ENCODE measurements at regions not wholly inside any gene's neighbourhood (a gene's known extent, or its start where the extent isn't known, plus 50 kb on each side); places are given as distances from the start of the nearest gene placed in this dataset.
A peak's percentile ranks its signal among the peaks of the same experiment; 100 is the strongest.

- H3K4me3 ChIP-seq (ENCODE audit: low read length): no peak overlapping the region
- DNase-seq (ENCODE audit: low read depth, low spot score): no peak
Measured at GRCh38 chr13:39272994-39273393, 234.7 kb downstream of the NHLRC3 start.

DNA sequence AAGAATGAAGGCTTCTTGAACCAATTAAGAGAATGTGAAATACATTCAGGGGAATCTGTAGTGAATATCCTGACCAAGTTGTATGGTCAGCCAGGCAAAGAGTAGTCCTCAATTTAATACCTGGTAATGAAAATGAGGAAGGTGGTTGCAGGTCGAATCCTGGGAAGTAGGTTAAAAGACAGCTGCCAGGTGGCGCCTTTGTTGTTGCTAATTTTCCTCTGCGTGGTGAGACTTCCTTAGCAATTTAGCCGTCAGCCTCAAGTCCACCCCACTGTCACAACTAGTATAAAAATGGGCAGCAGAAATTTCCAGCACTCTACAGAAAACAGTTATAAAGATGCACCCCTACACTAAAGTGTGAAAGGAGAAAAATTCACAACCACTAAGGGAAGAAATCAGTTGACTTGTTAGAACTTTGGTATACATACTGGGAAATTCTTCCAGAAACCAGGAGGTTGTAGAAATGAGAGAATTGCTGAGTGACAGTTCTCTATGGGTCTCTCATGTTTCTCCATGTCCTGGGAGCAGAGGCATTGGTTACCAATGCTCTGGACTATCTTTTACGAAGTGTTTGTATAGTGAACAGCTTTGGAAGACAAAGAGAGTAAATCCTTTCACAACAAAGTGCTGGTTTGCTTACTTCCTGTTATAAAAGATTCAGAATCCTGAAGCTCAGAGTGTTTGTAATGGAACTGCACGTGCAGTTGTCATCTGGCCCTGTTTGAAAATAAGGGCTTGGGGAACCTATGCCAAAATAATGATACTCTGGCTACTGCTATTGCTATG is 235.9 kb downstream of the NHLRC3 start:
- peak; percentile 1 for DNase-seq (ENCODE audit: low read depth, low spot score)

DNA sequence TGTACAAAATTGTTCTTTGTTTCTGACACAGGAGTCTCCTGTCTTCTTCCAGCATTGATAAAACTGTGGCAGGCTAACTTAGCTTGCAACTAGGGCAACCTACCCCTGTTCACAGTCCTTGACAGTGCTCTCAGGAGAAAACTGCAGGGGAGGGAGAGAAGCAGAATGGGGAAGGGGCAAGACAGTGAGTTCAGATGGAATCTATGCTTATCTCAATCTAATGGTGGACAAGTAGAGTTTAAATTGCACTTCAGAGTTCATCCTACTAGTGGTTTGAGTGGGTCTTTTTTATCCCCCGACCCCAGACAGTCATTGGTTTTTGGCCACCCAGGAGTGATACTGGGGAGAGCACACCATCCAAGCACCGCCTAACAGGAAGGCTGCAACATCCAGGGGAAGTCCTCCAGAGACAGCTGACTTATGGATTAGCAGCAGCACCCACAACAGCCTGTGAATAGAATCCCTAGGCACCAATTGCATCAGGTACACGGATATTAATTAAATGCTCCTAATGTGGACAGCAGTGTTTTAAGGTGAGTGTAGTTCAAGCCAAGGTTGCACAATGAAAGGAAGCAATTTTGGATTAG is 236.6 kb downstream of the NHLRC3 start:
- DNase-seq (ENCODE audit: low read depth, low spot score): no peak
- H3K4me3 ChIP-seq (ENCODE audit: low read length): no peak overlapping the region

More for the DNA sequence above, 235.9 kb downstream of the NHLRC3 start:
- H3K4me3 ChIP-seq (ENCODE audit: low read length): no peak overlapping the region

DNA sequence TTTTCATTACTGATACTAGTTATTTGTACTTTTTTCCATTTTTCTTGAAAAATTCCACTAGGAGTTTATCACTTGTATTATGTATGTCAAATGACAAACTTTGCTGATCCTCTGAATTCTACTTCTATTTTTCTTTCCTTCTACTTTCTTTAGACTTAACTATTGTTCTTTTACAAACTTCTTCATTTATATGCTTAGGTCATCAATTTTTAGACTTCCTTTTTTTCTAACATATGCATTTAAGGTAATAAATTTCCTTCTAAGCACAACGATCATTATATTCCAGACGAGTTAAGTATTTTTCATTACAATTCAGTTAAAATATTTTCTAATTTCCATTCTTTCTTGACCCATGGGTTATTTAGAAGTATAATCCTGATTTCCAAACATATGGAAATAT is 240.8 kb downstream of the NHLRC3 start:
- H3K4me3 ChIP-seq (ENCODE audit: low read length): no peak overlapping the region
- DNase-seq (ENCODE audit: low read depth, low spot score): no peak

DNA sequence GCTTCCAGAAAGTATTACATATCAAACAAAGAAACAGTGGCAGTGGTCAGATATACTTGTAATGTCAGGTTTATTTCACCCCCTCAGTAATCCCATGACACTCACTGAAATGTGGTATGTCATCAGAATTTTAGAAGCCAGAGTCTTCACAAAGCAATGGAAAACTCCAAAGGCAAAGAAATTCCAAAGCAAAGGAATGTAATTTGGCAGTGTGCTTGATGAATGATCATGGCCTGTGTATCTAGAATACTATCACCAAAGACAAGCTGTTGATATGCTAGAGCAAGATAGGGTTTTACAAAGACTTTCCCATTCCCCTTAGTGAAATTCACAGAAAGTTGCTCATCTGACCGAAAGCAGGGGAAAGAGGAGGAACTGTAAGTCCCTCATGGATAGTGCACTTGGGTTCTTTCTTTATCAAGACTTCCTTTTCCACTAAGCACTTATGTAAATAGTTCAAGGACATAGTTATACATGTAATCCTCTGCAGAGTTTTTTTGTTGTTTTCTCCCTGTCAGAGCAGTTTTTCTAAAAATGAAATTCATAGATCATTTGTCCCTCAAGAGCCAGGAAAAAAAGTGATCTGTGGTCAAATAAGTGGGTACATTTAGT is 243.4 kb downstream of the NHLRC3 start:
- no peak for DNase-seq (ENCODE audit: low read depth, low spot score)
- no peak overlapping the region for H3K4me3 ChIP-seq (ENCODE audit: low read length)

DNA sequence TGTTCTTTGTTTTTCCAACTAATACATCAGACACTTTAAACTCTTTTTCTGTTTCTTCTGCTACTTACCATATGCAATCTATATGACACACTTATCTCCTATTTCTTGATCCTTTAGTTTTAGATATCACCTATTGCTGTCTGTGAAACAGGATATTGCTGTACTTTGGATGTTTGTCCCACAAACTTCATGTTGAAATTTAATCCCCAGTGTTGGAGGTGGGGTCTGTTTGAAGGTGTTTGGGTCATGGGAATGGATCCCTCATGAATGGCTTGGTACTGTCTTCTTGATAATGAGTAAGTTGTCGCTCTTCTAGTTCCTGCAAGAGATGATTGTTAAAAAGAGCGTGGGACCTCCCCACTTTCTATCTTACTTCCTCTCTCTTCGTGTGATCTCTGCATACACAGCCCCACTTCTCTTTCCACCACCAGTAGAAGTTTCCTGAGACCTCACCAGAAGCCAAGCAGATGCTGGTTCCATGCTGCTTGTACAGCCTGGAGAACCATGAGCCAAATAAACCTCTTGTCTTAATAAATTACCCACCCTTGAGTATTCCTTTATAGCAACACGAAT is 244.2 kb downstream of the NHLRC3 start:
- H3K4me3 ChIP-seq (ENCODE audit: low read length): no peak overlapping the region

DNA sequence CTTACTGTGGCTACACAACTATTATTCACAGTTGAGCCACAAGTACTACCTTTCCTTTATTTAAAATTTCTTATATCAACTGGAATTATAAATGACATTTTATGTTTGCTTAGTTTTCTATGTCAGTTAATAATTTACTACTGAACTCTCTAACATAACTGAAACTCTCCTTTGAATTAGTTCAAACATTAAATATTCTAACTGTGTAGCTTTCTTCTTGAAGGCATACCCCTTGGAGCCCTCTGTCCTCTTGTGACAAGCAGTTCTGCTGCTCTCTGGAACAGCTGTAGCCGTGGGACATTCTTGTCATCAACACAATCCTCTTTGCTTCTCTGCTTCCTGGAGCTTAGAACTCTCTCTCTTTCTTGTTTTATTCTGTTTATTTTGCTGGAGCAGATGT is 244.8 kb downstream of the NHLRC3 start:
- no peak overlapping the region for H3K4me3 ChIP-seq (ENCODE audit: low read length)
- DNase-seq (ENCODE audit: low read depth, low spot score): no peak

More for the DNA sequence above, 244.2 kb downstream of the NHLRC3 start:
- peak; percentile 4 for DNase-seq (ENCODE audit: low read depth, low spot score)

GRCh38 chr13:39284801-39285388 is 246.6 kb downstream of the NHLRC3 start:
- no peak for DNase-seq (ENCODE audit: low read depth, low spot score)
- no peak overlapping the region for H3K4me3 ChIP-seq (ENCODE audit: low read length)

Data from Jurkat, Clone E6-1 (cell line).